B cell (primary cell): ENCODE measurements at regions not wholly inside any gene's neighbourhood (a gene's known extent, or its start where the extent isn't known, plus 50 kb on each side); places are given as distances from the start of the nearest gene placed in this dataset.

Experiments used
- CTCF ChIP-seq: fragments of 200-600 bp; IDR thresholded peaks from one replicate; pipeline ENCODE4 v1.8.0; 2022; ENCODE audit warnings: antibody characterized with exemption, mild to moderate bottlenecking
- EZH2 ChIP-seq: IDR thresholded peaks from 2 replicates; pipeline ENCODE4 v1.6.1; 2012; ENCODE audit warnings: borderline replicate concordance, low read depth, mild to moderate bottlenecking, moderate library complexity, low read length; ENCODE audit not compliant: insufficient read depth, poor library complexity, severe bottlenecking

- no peak for TF ChIP-seq CTCF
- TF ChIP-seq EZH2 = no peak
These were observed 190.5 kb downstream of the IRF8 start for GRCh38 chr16:86089334-86089900.
